ENCODE measurements at regions not wholly inside any gene's neighbourhood (a gene's known extent, or its start where the extent isn't known, plus 50 kb on each side); places are given as distances from the start of the nearest gene placed in this dataset.

- TF ChIP-seq, protein P1, sequence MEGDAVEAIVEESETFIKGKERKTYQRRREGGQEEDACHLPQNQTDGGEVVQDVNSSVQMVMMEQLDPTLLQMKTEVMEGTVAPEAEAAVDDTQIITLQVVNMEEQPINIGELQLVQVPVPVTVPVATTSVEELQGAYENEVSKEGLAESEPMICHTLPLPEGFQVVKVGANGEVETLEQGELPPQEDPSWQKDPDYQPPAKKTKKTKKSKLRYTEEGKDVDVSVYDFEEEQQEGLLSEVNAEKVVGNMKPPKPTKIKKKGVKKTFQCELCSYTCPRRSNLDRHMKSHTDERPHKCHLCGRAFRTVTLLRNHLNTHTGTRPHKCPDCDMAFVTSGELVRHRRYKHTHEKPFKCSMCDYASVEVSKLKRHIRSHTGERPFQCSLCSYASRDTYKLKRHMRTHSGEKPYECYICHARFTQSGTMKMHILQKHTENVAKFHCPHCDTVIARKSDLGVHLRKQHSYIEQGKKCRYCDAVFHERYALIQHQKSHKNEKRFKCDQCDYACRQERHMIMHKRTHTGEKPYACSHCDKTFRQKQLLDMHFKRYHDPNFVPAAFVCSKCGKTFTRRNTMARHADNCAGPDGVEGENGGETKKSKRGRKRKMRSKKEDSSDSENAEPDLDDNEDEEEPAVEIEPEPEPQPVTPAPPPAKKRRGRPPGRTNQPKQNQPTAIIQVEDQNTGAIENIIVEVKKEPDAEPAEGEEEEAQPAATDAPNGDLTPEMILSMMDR (IDR thresholded peaks at IDR 0.05), result no peak
- TF ChIP-seq POLR2AphosphoS5 (IDR thresholded peaks at IDR 0.05) (no peak), POLR2A (IDR thresholded peaks at IDR 0.05) (no peak)
Measured at GRCh38 chr10:59085711-59086502, 90.5 kb upstream of the PHYHIPL start.
